IPS-18a (cell line): ENCODE measurements at regions not wholly inside any gene's neighbourhood (a gene's known extent, or its start where the extent isn't known, plus 50 kb on each side); places are given as distances from the start of the nearest gene placed in this dataset.

Experiments used
- H3K27ac ChIP-seq: one replicate; pipeline ENCODE4 v1.5.1; 2013; ENCODE audit warnings: low read length
- H3K27me3 ChIP-seq: one replicate; pipeline ENCODE4 v1.6.1; 2013; ENCODE audit warnings: mild to moderate bottlenecking, low read length; ENCODE audit not compliant: control insufficient read depth, insufficient read depth
- H3K36me3 ChIP-seq: one replicate; pipeline ENCODE4 v1.6.1; 2013; ENCODE audit warnings: low read depth, low read length; ENCODE audit not compliant: control insufficient read depth
- H3K4me1 ChIP-seq: one replicate; pipeline ENCODE4 v1.6.1; 2013; ENCODE audit warnings: low read depth, low read length; ENCODE audit not compliant: control insufficient read depth
- H3K4me3 ChIP-seq: one replicate; pipeline ENCODE4 v1.5.1; 2013; ENCODE audit warnings: low read length
- H3K9ac ChIP-seq: one replicate; pipeline ENCODE4 v1.6.1; 2013; ENCODE audit warnings: mild to moderate bottlenecking, low read length, moderate library complexity
- H3K9me3 ChIP-seq: one replicate; pipeline ENCODE4 v1.6.1; 2013; ENCODE audit warnings: low read depth, low read length; ENCODE audit not compliant: control insufficient read depth

GRCh38 chr3:163166197-163166596 is 1669.6 kb downstream of the OTOL1 start:
- H3K9me3 ChIP-seq = peaks cover 8% of the 10 kb centered on the region
- H3K27ac ChIP-seq = no peak overlapping the region
- H3K36me3 ChIP-seq = no peaks in the 10 kb centered on the region
- H3K4me3 ChIP-seq = no peak overlapping the region
- no peak overlapping the region for H3K9ac ChIP-seq
- H3K4me1 ChIP-seq = no peaks in the 10 kb centered on the region
- H3K27me3 ChIP-seq = no peaks in the 10 kb centered on the region

DNA sequence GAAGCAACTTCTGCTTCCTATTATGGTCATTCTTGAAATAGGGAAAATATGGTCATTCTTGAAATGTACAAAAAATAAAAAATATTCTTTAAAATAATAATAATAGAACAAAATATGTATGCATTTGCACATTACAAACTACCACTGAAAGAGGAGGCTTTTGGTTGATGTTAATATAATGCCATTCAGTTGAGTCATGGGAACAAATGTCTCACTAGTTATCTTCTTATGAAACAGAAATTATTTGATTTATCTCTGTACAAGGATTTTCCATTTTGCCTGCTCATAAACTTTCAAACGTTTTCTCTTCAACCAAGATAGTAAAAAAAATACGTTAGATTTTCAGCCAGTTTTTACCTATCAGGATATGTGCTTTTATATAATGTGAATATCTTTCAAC is 1662.7 kb downstream of the OTOL1 start:
- Histone ChIP-seq H3K27ac (no peak overlapping the region), H3K9me3 (no peaks in the 10 kb centered on the region)

DNA sequence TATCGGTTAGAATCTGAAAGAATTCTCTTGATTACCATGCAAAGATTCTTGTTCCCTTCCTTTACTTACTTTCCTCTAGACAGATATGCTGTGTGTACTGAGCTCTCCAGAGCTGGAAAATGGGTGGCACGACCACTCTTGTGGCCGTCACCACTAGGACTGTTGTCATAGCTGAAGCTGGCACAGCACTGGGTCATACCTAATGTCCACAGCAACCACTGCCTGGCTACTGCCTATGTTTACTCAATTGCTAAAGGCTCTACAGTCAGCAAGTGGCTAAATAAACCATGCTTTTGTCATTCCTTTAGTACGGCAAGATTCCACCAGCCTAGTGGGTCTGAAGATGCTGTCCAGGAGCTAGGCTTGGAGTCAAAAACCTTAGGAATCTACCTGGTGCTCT is 1643.0 kb downstream of the OTOL1 start:
- H3K4me1 ChIP-seq = no peaks in the 10 kb centered on the region
- no peaks in the 10 kb centered on the region for H3K36me3 ChIP-seq
- no peak overlapping the region for H3K9ac ChIP-seq
- no peaks in the 10 kb centered on the region for H3K9me3 ChIP-seq
- H3K27ac ChIP-seq = no peak overlapping the region
- no peaks in the 10 kb centered on the region for H3K27me3 ChIP-seq
- H3K4me3 ChIP-seq = no peak overlapping the region

More for the DNA sequence above, 1662.7 kb downstream of the OTOL1 start:
- no peaks in the 10 kb centered on the region for H3K4me1 ChIP-seq
- H3K27me3 ChIP-seq = no peaks in the 10 kb centered on the region
- H3K9ac ChIP-seq = no peak overlapping the region
- no peak overlapping the region for H3K4me3 ChIP-seq
- no peaks in the 10 kb centered on the region for H3K36me3 ChIP-seq

DNA sequence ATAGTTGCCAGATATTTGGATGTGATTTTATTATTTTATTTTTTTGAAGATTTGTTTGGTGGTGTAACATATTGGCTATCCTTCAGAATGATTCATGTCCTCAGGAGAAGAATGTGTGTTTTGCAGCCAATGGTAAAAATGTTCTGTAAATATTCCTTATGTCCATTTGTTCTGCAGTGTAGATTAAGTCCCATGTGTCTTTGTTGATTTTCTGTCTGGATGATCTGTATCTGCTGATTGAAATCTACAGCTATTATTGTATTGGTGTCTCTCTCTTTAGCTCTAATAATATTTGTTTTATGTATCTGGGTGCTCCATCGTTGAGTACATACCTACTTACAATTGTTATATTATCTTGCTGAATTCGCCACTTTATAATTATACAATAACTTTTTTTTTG is 1641.7 kb downstream of the OTOL1 start:
- H3K9me3 ChIP-seq = no peaks in the 10 kb centered on the region
- no peaks in the 10 kb centered on the region for H3K36me3 ChIP-seq
- H3K4me1 ChIP-seq = no peaks in the 10 kb centered on the region
- H3K9ac ChIP-seq = no peak overlapping the region
- H3K27me3 ChIP-seq = no peaks in the 10 kb centered on the region
- H3K4me3 ChIP-seq = no peak overlapping the region
- no peak overlapping the region for H3K27ac ChIP-seq

DNA sequence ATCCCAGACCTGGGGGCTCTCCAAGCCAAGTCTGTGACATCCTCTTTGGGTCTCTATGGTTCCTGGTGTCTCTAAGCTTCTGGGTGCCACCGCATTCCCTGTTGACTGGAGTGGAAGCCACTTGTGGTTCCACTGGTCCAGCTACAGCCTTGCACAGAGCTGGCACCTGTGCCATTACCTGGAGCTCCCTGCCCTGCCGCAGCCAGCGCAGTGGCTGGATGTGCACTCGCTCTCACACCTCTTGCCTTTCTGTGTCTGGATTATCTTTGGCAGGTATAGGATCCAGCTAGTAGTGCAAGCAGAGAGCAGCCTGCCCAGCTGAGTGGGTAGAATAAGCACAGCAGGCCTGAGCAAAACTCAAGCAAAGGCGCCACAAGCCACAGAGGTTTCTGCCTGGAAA is 1635.5 kb downstream of the OTOL1 start:
- H3K4me1 ChIP-seq = no peaks in the 10 kb centered on the region
- H3K36me3 ChIP-seq = no peaks in the 10 kb centered on the region
- no peak overlapping the region for H3K9ac ChIP-seq
- H3K4me3 ChIP-seq = no peak overlapping the region
- peaks cover 18% of the 10 kb centered on the region for H3K9me3 ChIP-seq
- no peak overlapping the region for H3K27ac ChIP-seq
- H3K27me3 ChIP-seq = no peaks in the 10 kb centered on the region

- Histone ChIP-seq H3K36me3 (no peaks in the 10 kb centered on the region), H3K27ac (no peak overlapping the region), H3K9ac (no peak overlapping the region), H3K4me1 (no peaks in the 10 kb centered on the region), H3K27me3 (no peaks in the 10 kb centered on the region), H3K4me3 (no peak overlapping the region), H3K9me3 (peaks cover 36% of the 10 kb centered on the region)
Measured at GRCh38 chr3:163129287-163129686, 1632.7 kb downstream of the OTOL1 start.

DNA sequence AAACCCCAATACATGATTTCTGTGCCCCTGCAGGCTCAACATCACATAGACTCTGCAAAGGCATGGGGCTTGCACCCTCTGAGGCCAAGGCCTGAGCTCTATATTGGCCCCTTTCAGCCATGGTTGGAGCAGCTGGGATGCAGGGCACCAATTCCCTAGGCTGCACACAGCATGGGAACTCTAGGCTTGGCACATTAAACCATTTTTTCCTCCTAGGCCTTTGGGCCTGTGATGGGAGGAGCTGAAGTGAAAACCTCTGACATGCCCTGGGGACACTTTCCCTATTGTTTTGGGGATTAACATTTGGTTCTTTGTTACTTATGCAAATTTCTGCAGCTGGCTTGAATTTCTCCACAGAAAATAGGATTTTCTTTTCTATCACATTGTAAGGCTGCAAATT is 1629.5 kb downstream of the OTOL1 start:
- no peaks in the 10 kb centered on the region for H3K4me1 ChIP-seq
- H3K27ac ChIP-seq = no peak overlapping the region
- no peak overlapping the region for H3K9ac ChIP-seq
- H3K27me3 ChIP-seq = no peaks in the 10 kb centered on the region
- no peaks in the 10 kb centered on the region for H3K36me3 ChIP-seq
- no peak overlapping the region for H3K4me3 ChIP-seq
- peaks cover 36% of the 10 kb centered on the region for H3K9me3 ChIP-seq
